HUDEP-2 (cell line): ENCODE measurements at regions not wholly inside any gene's neighbourhood (a gene's known extent, or its start where the extent isn't known, plus 50 kb on each side); places are given as distances from the start of the nearest gene placed in this dataset.

ENCODE experiments used
- DNase-seq, 76 experiments: peaks; one replicate each; lab custom pipeline; 2025; ENCODE audit not compliant: unreplicated experiment in 76 of 76; lab: John Stamatoyannopoulos, UW

DNA sequence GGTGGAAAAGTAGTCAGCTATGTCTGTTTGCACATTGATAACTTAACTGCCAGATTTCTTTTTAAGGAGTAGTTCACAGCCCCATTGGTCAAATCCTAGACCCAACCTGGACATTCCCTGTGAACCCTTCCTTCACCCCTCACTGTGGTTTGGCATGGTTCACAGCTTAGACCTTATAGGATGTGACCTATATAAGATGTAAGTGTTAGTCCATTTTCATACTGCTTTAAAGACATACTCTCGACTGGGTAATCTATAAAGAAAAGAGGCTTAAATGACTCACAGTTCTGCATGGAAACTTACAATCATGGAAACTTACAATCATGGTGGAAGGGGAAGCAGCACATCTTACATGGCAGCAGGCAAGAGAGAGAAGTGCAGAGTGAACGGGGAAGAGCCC lies 1066.2 kb downstream of the TTLL7 start:
- no peak for DNase-seq

DNA sequence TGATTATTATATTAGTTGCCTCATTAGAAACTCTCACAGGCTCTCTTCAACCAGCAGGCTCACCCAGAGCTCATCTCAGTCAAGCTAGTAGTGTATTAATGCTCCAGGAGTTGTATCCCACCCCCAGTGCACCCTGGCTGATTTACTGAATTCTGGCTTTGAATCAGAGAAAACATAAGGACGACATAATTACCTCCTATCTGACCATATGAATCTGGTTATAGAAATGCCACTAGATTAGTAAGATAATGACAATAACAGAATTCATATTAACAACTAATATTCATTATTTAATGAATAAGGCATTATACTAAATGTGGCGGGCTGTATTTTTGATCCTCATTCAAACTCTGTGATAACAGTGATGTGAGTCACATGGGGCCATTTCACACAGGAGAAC lies 1066.7 kb downstream of the TTLL7 start:
- DNase-seq = no peak

- DNase-seq = no peak
Observed at GRCh38 chr1:82931006-82931405, 1067.9 kb downstream of the TTLL7 start.

DNA sequence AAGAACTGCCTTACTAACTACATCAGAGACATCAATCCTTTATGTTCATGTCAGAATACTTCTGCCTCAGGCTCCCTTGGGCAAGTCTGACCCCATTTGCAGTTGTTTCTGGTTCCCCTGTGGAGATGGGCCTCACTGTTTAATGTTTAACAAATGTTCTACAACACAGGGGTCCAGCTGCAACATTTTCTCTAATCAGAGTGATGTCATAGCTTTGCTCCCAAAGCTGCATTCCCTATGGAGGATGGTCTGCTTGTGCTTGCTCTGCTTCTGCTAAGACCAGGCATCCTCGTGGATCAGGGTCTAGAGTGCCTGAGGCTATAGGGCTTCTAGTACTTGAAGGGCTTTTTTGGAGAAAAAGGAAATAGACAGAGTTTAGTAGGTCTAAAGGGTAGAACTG lies 1071.2 kb downstream of the TTLL7 start:
- DNase-seq = no peak

GRCh38 chr1:82924666-82925065 lies 1074.3 kb downstream of the TTLL7 start:
- no peak for DNase-seq

DNA sequence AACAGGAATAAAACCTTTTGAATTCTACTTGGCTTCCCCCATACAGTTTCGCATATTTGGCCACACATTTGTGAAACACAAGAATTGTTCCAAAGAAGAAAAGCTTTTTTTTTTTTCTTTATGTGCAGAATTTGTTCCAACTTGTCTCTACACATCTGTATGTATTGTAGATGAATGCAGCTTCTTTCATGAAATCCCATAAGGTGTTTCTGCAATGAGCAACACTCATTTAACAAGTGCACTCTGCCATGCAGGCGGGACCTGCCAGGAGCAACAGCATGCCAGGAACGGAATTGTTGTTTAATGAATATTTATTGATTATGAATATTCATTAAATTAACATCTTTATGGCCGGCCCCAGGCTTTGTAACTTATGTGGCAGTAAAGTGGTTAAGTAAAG lies 1075.0 kb downstream of the TTLL7 start:
- DNase-seq = no peak

DNA sequence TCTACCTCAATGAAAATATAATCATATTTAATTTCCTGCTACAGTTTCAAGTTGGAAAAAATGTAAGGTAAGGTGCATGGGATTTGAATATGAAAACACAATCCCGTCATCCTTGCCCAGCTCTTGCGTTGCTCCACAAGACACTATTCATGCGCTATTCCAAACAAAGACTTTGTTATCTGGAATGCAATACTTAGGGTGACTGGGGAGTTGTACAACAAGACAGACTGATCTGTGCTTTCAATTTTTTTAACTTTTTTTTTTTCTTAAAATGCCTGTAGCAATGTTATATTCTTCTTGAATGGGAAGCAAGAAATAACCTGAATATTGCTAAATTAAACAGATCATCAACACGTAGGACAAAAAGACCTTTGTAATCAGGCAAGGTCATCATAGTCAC lies 1077.2 kb downstream of the TTLL7 start:
- no peak for DNase-seq

DNA sequence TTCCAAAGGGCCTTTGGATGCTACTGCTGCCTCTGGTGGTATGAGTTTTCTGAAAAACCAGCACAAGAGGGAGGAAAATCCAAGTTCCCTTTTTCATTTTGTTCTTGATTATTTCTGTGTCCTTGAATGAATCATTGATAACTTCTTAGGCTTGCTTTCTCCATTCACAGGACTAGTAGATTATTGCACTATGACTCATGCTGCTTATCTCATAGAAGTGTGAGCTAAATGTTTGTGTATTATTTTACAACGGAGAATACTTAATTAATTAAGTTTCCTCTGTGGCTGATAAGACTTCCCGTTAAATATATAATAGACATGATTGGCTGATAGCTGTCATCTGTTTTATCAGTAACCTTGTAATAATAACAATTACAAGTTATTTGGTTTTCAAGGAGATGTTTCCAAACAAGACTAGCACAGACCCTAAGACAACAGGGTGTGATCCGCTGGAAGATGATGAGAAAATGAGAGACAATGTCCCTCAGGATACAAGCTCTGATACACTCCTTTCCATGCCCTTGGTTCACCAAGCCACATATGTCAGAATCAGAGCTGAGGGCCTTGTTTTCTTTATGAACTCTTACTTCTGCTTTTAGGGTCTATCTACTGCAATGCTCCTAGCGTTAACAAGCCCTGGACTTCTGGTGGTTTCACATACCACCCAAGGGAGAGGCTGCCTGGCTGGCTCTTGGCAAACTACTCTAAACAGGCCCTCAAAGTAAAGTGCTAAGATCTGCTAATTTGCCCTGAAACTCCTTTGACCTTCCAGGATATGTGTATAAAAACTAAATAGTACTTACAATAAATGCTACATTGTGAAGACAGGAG lies 1078.3 kb downstream of the TTLL7 start:
- DNase-seq = peak in 1 of 76 experiments; percentile 3

GRCh38 chr1:82919837-82920236 lies 1079.1 kb downstream of the TTLL7 start:
- no peak for DNase-seq

- no peak for DNase-seq
Observed at GRCh38 chr1:82907313-82907712, 1091.6 kb downstream of the TTLL7 start.

DNA sequence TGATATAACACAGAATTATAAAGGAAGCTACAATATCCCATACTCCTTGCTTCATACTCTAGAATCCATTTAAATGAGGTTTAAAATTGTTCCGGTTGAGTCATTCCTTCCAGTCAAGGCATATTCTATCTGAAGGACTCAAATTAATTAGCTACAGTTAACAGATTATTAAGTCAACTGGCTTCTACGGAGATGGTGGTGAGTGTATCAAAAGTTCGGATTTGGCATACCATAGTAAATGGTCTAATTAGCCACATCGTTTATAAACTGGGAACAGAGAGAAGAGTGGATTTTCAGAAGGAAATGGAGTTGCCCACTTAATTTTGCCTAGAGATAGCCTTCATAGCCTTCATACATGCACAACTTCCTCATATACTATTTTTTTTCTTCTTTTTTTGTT lies 1095.3 kb downstream of the TTLL7 start:
- no peak for DNase-seq

- DNase-seq = no peak
Observed at GRCh38 chr1:82901561-82901960, 1097.4 kb downstream of the TTLL7 start.

DNA sequence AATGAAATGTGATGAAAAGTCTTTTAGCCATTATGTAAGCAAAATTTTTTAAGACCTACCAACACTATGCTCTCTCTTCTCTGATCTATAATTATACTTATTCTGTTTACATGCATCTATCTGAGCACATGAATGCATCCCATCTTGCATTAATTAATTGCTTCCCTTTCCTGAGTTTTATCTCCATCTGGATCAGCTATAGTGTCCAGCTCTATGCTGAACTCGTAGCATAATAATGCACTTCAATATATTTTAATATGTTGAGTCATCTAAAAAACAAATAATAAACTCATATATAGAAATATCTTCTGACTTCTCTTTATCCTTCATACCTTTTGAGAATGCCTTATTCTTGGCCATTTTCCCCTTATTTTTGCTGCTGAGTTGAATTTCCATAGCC lies 1097.8 kb downstream of the TTLL7 start:
- DNase-seq = no peak

DNA sequence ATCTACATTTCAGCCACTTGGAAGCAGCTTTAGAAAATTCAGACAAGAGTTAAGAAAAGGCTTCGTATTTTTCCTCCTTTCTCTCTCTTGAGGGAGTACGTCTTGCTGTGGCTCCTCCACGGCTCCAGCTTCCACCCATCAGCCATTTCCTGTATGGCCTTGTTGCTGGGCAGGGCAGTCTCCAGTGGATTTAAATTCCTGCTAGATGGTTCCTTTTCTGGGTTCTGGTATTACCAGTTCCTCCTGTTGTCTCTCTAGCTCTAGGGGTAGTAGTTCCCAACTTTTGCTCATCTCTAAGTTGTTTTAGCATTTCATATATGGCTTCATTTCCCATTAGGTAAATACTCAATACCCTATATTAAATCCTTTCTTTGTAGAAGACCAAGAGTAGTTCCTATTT lies 1098.3 kb downstream of the ADGRL2 start:
- no peak for DNase-seq

GRCh38 chr1:82897549-82897948 lies 1096.8 kb downstream of the ADGRL2 start:
- DNase-seq = no peak

DNA sequence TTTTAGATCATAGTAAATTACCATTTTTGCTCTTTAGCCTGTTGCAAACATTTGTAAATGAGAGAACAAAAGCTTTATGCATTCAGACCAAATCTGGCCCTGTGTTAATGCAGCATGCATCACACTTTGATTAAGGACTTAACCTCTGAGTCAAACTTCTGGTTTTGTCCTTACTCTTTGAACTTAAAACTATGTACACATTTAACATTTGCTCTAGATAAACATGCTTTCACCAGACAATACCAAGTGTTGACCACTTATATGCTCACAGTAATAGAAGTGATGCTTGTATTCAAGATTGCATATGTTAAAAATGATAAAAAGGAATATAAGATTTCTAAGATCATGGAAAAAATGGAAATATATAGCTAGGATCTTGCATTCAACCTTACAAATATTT lies 1095.3 kb downstream of the ADGRL2 start:
- no peak for DNase-seq

DNA sequence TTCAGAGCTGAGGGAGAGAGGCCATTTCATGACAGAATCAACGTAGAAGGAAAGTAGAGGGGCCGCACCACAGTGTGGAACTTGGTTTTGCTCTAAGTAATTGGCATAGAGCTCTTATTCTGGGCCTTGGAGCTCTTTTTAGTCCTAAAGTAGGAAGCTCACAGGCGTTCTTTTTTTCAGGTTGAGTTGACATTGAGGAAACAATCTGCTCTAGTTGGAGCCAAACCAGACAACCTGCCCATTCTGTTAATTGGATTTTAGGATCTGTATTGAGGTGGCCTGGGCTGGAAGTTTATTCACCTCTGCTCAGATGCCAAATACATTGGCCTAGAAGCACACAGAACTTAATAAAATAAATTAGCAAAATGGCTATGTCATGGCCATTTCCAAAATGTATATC lies 1093.9 kb downstream of the ADGRL2 start:
- no peak for DNase-seq

DNA sequence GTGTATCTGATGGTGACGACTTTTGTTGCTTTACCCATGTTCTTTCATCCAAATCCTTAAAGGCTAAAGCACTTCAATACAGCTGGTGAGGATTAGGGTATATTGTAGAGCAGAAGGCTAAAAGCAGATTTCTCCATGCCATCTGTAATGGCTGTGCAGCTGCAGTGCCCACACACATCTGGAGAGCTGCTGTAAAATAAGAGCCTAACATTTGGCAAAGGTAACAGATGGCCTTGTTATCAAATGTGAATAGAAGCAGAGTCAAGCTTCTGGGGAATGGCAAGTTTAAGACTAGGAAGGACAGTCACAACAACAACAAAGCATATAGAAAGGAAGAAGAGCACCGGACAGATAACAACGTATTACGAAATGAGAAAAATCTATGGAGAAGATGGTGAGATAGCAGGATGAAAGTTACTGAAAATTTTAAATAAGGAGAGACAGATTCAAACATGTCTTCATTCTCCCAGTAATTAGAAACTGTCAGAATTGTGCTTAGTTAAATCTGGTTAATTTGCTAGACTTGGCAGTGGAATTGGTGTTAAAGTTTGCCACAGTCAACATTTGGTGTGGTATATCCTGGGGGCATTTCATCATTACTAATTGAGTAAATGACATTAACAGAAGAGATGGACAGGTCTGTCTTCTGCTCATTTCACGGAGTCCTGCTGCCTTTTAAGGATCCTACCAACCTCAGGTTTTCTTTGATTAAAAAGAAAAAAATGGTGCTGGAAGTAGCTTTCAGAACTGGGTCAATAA lies 1093.2 kb downstream of the ADGRL2 start:
- no peak for DNase-seq

GRCh38 chr1:82880506-82880905 lies 1079.8 kb downstream of the ADGRL2 start:
- no peak for DNase-seq

DNA sequence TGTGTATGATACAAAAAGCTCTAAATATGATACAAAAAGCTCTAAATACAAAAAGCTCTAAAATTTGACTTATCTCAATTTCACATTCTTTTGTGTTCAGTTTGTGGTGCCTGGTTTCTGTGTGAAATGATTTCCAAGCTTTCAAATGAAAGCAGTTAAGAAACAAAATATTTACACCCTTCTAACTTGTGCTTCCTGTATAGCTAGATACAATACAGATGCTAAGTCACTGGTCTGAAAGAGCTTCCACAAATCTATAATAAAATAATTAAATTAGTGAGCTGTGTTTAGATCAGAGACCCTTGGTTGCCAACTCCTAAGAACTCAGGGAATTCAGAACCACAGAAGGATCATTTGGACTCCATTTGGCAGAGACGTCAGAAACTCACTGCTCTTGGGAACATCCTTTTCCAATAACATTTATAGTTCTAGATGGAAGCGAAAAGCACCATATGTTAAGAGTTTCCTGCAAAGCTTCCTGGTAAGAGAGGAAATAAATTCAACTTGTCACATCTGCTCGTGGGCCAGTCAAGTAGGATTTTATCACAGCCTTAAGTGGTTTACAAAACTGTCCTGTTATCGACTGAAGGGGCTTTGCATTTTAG lies 1079.1 kb downstream of the ADGRL2 start:
- DNase-seq = no peak

DNA sequence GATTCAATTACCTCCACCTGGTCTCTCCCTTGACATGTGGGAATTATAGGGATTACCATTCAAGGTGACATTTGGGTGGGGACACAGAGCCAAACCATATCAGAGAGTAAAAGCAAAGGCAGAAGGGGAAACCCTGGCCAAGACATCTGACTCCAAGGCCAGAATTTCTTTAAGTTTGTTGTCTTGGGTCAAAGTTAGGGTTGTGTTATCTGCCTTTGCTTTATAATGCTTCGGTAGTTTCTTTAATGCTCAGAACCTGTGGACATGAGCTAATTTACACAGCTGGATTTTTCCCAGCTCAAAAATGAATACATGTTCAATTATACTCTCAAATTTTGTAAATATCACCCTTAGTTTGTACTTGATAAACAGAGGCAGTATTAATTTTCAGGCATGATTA lies 1074.4 kb downstream of the ADGRL2 start:
- DNase-seq = no peak

GRCh38 chr1:82874041-82874440 lies 1073.3 kb downstream of the ADGRL2 start:
- no peak for DNase-seq
